ENCODE measurements at regions not wholly inside any gene's neighbourhood (a gene's known extent, or its start where the extent isn't known, plus 50 kb on each side); places are given as distances from the start of the nearest gene placed in this dataset.
"Not testable (repeated sequence)": the region's sequence is repeated elsewhere in the genome, so short reads cannot be mapped to it uniquely, and the experiment has no call there.

DNA sequence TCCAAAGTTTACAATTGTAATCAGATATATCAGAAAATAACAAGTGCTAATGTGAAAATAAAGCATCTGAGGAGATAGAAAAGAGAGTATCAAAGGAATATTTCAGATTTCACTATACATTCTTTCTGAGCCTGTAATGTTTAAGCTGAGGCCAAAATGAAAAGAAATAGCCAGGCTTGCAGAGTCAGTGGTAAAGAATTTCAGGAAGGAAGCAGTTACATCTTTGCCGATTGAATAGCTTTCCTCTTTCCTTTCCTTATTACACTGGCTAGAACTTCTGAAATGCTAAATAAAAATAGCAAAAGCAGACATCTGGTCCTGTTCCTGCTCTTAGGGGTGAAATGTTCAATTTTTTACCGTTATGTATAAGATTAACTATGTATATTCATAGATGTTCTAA lies 1441.6 kb upstream of the PCDH7 start:
- DNase-seq (ENCODE audit: low spot score) = no peak

DNA sequence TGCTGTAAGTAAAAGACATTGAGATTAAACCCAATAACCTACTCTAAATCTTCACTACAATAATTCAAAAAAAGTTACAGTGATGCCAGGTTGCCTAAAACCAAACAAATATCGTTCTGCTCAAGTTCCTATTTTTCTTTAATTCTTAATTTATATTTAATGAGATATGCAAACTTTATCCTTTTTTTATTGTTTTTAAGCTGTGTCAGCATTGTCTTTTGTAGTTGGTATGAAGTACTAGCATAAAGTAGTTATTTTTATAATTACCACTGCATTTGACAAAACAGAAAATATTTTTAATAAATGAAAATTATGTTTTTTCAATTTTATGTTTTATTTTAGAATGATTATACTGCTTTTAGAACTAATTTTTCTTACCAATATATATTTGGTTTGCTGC lies 1431.1 kb upstream of the PCDH7 start:
- DNase-seq (ENCODE audit: low spot score) = no peak

DNA sequence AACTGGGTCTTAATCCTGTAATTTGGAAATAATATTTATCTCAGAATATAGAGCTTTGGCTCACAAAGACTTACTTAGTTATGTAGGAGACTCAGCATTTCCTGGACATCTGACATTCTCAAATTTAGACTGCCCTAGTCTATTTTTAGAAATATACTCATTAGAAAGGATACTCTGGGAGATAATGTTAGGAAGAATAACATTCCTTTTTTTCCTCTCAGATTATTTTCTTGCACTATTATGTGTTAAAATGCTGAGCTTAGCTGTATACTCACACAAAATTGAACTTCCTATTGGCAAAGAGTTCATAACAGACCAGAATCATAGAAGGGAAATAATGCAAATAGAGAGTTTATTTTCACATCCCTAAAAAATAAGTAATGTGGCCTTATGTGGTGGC lies 1424.9 kb upstream of the PCDH7 start:
- no peak for DNase-seq (ENCODE audit: low spot score)

DNA sequence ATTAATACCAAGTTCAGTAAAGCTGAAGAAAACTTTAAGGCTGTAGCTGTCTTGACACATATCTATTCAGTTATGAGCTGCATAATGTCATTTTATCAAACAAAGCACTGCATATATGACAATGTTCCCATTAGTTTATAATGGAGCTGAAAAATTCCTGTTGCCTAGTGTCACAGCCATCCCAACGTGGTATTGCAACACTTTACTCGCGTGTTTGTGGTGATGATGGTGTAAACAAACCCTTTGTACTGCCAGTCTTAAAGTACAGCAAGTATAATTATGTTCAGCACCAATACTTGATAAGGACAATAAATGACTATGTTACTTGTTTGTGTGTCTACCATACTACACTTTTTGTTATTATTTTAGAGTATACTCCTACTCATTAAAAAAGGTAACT lies 1415.6 kb upstream of the PCDH7 start:
- DNase-seq (ENCODE audit: low spot score) = no peak

DNA sequence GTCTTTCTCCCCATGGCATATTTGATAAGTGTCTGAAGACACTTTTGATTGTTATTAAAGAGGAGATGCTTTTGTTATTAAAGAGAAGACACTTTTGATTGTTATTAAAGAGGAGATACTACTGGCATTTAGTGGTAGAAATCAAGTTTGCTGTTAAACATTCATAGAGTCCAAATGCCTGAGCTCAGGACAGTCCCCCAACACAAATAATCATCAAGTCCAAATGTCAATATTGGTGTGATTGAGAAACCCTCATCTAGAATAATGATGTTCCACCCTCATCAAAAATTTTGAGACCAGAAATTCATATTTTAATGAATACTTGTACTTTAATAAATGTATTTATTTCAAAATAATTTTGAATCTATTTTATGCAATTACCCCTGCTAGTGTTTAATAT lies 1412.9 kb upstream of the PCDH7 start:
- DNase-seq (ENCODE audit: low spot score) = no peak

DNA sequence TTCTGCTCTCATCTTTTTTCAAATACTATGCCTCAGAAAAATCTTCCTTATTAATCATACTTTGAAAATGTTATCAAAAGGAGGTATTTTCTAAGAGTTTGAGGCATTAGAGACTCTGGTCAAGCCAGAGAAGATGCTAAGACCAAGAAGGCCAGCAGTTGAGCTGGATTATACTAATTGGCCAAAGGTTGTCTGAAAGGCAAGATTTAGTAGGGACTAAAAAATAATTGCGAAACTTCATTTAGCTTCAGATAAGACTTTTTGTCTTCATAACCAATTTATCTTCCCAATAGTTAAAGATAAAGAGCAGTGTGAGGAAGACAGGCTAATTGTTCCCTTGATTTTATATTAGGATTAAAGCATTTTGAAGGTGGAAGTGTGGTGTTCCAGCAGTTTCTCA lies 1412.4 kb upstream of the PCDH7 start:
- DNase-seq (ENCODE audit: low spot score) = no peak

DNA sequence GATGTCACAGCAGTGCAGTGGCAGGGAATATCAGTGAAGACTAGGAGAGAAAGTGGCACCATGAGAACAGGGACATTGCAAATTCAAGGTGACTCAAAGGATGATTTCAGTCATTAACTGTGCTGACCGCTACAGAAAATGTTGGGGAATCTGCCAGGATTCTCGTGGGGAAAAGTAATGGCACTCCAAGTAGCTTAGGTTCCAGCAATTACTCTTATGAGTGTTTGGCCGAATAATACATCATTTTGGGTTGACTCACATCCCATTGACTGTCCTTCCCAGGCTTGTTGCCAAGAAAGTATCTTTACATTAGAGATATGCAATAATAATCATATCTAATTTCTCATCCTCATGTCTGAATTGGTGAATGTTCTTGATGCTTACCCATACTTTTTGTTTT lies 1411.1 kb upstream of the PCDH7 start:
- DNase-seq (ENCODE audit: low spot score) = no peak

DNA sequence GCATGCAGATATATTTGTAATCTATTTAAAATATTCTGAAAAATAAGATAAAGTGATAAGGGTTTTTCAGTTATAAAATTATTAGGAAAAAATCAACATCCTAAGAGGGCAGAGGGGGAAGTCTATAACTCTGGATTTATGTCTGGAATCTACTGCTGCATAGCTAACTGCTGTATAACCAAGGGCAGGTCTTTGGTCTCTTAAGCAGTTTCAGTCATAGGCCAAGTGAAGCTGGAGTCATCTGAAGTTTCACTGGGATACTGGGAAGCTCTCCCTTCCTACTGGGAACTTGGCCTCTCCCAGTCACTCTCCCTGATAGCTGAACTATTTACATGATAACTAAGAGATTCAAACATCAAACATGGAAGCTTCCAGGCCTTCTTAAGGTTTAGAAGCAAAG lies 1409.9 kb upstream of the PCDH7 start:
- DNase-seq (ENCODE audit: low spot score) = no peak

DNA sequence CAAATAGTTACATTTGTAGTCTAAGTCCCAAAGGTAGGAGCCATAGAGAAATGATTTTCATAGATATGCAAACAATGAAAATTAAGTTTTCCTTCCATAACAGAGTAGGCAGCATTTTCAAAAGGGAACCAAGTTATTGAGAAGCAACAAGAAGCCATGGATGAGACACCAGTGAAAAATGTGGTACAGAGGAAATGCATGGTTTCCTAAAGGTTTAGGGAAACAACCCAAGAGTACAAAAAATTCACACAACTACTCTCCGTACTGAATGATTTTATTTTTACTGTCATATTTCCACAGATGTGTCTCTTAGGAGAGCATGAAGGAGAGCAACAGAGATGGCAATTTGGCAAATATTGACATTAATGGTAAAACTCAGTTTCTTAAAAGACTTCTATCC lies 1408.9 kb upstream of the PCDH7 start:
- DNase-seq (ENCODE audit: low spot score) = no peak

DNA sequence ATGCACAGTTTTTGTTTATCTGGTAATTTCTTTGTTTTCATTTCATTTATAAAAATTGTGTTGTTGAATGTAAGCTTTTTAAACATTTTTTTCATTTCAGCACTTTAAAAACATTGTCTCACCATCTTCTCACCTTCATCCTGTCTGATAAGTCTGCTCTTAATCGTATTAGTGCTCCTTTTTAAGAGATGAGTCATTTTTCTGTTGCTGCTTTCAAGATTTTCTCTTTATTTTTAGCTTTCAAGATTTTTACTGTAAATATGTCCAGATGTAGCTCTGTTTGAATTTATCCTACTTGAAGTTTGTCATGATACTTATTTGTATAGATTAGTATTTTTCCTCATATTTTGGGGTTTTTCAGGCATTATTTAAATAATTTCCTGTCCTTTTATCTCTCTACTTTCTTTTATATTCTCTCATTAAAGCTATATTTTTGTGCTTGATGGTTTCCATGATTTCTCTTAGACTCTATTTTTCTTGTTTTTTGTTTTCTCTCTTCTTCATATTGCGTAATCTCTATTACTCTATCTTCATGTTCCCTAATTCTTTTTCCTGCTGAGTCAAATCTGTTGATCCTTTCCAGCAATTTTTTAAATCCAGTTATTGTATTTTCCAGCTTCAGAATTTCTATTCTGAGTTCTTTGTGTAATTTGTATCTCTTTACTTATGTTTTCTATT lies 1400.4 kb upstream of the PCDH7 start:
- no peak for DNase-seq (ENCODE audit: low spot score)

DNA sequence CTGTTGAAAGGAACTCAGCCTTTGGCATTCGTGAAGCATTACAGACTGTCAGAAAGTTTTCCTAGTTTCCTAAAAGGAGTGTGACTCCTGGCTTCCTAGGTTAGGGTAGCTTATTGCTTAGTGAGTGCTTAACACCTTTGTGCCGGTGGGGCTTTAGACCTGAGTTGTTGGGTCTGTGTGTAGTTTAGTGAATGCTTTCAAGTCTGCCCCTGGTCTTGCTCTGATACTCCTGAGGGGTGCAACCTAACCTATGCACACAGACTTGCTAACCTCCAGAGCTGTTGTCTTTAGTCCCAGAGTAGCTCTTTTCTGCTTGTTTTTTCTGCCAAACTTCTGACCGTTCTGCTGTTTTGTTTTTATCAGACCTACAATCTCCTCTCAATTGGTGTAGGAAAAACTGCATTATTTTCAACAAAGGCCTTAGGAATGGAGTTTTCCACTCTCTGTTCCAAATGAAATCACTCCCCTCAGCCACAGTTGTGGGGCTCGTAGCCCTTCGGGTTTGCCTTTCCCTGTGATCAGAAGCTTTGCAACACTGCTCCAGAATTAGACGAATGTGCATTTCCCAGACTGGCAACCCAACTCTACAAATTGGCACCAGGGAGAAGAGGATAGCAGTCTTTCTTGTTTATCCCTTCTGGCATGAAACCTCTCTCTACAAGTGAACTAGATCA lies 1399.1 kb upstream of the PCDH7 start:
- no peak for DNase-seq (ENCODE audit: low spot score)

DNA sequence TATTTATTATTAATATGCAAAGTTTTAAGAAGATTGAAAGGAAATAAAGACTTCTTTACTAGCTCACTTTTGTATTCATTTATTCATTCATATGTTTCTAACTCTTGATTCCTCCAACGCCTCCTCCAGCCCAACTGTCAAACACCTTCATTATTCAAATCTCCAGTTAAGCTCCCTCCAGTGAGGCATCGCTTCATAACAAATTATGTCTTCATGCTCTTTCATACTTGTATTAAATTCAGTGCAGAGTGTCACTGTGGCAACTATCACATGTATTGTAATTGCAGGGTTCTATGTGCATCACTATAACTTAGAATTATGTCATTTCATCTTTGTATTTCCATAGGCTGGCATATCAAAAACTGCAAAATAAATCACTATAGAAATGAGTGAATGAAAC lies 1394.2 kb upstream of the PCDH7 start:
- DNase-seq (ENCODE audit: low spot score) = no peak

DNA sequence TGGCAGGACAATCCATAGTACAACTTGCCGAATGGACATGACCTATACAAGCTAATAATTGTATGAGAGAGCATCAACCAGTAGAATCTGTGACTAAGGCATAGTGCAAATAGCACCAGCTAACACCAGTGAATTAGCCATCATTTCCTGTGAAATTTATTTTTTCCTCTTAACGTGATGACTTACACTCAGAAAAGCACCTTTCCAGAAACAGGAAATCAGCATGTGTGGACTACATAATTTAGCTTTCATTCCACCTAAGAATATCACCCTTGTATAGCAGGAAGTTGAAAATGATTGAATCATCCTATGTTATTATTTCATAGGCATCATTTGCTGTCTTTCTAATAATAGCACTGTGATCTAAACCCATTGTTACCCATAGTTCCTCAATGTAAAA lies 1393.4 kb upstream of the PCDH7 start:
- DNase-seq (ENCODE audit: low spot score) = no peak

DNA sequence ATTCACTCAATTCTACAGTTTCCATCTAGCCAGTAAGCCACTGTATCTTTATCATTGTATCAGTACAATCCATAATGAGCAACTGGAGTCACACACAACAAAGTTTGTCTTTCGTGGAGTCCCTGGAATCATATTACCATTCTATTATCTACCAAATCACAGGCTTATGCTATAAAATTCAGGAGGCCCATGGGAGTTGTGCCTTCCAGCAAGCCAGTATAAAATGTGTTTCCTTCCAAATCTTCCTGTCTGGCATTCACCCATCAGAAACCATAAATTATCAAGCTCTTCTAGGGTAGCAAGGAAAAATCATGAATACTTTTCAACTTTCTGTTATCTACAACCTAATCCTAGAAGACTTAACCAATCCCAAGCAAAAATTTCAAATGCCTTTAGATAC lies 1383.3 kb upstream of the PCDH7 start:
- no peak for DNase-seq (ENCODE audit: low spot score)

DNA sequence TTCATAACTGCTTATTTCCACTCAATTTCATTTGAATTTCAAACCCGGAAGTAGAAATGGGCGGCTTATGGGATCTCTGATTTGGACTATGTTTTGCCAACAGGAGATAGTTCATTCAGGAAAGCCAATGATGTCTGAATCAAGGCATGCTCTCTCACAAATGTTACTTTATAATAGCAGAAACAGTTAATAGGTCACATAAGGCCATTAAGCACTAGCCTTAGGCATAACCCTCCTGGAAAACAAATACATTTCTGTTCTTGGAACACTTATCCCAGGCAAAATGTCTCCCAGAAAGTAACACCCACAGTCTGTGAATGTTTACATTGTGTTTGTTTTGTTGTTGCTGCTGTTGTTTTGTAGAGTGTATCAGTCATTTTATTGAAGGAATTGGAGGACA lies 1347.2 kb upstream of the PCDH7 start:
- no peak for DNase-seq (ENCODE audit: low spot score)

DNA sequence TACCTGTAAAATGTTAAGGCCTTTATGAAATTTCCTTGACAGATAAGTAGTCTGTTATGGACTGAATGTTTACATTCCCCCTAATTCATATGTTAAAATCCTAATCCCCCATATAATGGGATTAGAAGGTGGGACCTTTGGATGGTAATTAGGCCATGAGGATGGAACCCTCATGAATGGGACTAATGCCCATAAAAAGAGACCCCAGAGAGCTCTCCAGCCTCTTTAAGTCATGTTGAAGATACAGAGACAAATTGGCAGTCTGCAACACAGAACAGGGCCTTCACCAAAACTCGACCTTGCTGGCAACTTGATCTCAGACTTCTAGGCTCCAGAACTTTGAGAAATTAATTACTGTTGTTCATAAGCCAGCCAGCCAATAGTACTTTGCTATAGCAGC lies 1344.5 kb upstream of the PCDH7 start:
- DNase-seq (ENCODE audit: low spot score) = no peak

DNA sequence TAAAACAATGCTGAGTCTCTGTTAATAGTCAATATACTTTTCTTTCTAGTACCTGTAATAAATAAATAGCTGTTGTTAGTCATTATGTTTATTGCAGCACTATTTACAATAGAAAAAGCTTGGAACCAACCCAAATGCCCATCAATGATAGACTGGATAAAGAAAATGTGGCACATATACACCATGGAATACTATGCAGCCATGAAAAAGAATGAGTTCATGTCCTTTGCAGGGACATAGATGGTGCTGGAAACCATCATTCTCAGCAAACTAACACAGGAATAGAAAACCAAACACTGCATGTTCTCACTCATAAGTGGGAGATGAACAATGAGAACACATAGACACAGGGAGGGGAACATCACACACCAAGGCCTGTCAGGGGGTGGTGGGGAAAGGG lies 1341.9 kb upstream of the PCDH7 start:
- not testable (repeated sequence) for DNase-seq (ENCODE audit: low spot score)

DNA sequence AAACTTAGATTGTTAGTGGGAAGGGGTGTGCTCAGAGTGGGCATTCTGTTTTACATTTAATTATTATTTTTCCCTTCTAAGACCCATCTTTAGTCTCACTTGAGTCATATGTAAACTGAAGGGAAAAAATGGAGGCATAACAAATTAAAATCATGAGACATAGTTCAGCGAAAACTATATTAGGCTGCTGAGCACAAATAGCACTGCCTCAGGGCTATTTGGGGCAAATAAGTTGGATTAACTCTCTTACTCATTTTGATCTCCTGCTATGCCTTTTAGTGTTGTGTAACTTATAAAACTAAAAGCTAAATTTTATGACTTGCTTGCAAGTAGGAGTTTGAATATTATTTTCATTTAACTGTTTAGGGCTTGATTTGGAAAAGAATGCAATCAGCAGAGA lies 1329.2 kb upstream of the PCDH7 start:
- no peak for DNase-seq (ENCODE audit: low spot score)

DNA sequence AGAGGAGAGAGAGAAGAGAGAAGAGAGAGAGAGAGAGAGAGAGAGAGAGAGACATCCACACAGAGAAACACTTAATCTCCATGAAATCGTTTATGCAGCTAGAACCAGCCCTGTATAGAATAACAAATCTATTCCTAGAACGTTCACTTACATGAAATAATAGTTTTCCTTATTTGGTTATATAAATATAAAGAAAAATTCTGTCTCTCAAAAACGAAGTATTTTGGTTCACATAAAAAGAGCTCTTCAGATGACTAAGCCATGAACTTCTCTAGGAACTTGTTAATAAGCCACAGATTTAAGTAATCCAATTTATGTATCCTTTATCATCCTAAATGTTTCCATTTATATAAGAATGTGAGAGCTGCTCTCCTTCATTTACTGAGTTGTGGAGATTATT lies 1315.1 kb upstream of the PCDH7 start:
- DNase-seq (ENCODE audit: low spot score) = no peak

DNA sequence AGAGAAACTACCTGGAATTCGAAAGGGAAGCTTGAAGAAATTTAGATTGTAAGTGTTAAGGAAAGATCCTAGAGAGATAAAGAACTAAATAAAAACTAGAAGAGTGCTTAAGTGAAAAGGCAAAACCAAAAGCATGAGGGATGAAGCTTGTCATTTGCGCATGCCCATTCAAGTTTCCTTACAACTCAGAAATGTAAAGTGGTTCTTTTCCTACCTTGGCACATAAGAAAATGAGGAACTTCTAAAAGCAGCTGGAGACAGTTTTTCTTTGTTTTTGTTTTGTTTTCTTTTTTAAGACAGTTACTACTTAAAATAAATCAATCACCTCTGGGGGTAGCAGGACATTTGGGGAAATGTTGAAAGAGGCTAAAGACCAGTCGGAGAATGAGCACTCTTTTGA lies 1304.4 kb upstream of the PCDH7 start:
- DNase-seq (ENCODE audit: low spot score) = no peak

DNA sequence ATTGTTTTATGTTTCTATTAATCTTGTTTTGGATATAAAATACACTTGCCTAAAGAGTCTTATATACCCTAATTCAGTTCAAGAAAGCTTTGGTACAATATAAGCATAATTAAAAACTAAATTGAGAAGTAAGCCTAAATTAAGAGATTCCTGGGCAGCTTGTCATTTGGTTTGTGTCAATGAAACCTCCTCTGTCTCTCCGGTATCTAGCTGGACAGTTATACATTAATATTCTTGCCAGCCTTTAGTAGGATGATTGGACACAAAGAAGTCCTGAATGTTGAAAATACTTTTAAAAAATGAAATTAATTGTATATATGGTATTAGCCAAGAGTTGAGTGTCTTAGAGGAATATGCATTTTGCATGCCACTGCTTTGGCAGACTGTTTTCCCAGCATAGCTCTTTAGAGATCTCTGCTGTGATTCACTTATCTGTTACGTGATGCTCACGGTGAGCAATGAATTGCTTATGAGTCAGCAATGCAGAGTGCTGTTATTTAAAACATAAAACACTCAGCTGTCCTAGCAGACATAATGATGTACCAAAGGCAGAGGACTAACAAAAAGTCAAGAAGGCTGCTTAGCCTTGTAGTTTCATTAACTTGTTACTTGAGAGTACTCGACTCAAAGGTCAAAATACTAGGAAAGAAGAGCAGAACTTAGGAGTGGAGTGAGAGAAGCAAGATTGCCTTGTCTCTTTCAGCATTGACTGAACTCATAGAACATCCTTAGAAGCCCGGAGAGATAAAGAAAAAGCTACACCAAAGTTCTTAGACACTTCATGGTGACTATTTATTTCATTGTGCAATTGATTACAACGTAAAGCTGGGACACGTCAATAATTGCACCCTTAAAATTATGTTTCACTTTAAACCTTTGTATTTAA lies 1296.1 kb upstream of the PCDH7 start:
- DNase-seq (ENCODE audit: low spot score) = no peak

DNA sequence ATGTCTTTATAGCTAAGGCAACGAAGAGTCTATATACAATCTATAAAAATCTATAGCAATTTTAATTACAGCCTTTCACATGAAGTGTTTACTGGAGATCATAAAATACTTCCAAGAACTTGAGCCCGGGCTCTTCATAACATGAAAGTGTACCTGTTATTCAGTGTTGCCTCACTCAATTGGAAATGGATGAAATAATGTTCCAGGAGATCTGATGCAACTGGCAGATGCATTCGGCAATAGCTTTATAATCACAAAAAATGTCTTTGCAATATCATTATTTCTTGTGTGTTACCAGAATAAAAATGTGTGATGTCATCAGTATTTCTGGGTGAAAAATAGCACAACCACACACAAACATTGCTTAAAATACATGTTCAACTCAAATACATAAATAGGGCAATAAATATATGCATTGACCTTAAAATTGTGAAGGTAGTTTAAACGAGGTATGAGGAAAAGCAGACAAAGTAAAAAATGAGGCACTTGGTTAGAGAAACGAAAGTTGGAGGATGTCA lies 1266.8 kb upstream of the PCDH7 start:
- DNase-seq (ENCODE audit: low spot score) = no peak

DNA sequence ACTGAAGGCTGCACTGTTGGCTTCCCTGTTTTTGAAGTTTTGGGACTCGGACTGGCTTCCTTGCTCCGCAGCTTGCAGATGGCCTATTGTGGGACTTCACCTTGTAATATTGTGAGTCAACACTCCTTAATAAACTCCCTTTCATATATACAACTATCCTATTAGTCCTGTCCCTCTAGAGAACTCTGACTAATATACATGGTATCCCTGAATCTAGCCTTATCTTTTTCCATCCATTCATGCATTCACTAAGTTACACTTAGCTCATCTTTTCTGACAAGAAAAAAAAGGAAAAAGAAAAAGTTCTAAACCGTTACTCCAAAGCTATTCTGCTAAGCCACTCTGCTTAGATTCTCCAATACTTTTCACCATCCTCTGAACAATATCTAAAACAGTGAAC lies 1260.2 kb upstream of the PCDH7 start:
- DNase-seq (ENCODE audit: low spot score) = no peak
